ENCODE measurements at regions not wholly inside any gene's neighbourhood (a gene's known extent, or its start where the extent isn't known, plus 50 kb on each side); places are given as distances from the start of the nearest gene placed in this dataset.

DNA sequence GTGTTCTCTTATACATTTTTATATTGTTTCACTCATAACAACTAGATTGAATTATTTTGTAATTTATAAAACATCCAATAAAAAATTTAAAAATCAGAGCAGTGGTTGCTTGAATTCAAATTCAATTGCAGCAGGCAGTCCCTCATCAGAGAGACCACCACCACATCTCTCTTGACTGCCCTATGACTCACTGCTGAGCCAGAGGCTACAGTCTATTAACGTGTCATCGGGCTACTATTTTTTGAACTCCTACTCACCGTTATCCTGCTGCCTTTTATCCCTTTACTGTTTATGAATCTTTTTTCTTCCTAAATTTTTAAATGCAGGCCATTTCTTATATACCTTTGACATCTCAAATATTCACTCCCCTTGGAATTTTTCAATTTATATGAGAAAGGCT, 144.7 kb downstream of the BARHL2 start:
- TF ChIP-seq, protein P1, sequence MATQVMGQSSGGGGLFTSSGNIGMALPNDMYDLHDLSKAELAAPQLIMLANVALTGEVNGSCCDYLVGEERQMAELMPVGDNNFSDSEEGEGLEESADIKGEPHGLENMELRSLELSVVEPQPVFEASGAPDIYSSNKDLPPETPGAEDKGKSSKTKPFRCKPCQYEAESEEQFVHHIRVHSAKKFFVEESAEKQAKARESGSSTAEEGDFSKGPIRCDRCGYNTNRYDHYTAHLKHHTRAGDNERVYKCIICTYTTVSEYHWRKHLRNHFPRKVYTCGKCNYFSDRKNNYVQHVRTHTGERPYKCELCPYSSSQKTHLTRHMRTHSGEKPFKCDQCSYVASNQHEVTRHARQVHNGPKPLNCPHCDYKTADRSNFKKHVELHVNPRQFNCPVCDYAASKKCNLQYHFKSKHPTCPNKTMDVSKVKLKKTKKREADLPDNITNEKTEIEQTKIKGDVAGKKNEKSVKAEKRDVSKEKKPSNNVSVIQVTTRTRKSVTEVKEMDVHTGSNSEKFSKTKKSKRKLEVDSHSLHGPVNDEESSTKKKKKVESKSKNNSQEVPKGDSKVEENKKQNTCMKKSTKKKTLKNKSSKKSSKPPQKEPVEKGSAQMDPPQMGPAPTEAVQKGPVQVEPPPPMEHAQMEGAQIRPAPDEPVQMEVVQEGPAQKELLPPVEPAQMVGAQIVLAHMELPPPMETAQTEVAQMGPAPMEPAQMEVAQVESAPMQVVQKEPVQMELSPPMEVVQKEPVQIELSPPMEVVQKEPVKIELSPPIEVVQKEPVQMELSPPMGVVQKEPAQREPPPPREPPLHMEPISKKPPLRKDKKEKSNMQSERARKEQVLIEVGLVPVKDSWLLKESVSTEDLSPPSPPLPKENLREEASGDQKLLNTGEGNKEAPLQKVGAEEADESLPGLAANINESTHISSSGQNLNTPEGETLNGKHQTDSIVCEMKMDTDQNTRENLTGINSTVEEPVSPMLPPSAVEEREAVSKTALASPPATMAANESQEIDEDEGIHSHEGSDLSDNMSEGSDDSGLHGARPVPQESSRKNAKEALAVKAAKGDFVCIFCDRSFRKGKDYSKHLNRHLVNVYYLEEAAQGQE (IDR thresholded peaks at IDR 0.05; ENCODE audit: unreplicated experiment): no peak
- TF ChIP-seq POLR2AphosphoS5 (IDR thresholded peaks at IDR 0.05; ENCODE audit: low read depth) (no peak), JUNB (IDR thresholded peaks at IDR 0.05; ENCODE audit: unreplicated experiment) (no peak), ZNF331 (CRISPR knock-in tag; IDR thresholded peaks at IDR 0.05; ENCODE audit: low read depth) (no peak), ZNF114 (CRISPR knock-in tag; IDR thresholded peaks at IDR 0.05) (no peak), EZH2phosphoT487 (IDR thresholded peaks at IDR 0.05; ENCODE audit: unreplicated experiment) (no peak), STAT1 (IDR thresholded peaks at IDR 0.05; ENCODE audit: unreplicated experiment) (no peak), EZH2 (IDR thresholded peaks at IDR 0.05; ENCODE audit: low read depth, unreplicated experiment) (no peak), NANOG (IDR thresholded peaks at IDR 0.05; ENCODE audit: borderline replicate concordance) (no peak), CREB1 (CRISPR knock-in tag; IDR thresholded peaks at IDR 0.05; ENCODE audit: low read depth) (no peak)
- TF ChIP-seq, protein P2, sequence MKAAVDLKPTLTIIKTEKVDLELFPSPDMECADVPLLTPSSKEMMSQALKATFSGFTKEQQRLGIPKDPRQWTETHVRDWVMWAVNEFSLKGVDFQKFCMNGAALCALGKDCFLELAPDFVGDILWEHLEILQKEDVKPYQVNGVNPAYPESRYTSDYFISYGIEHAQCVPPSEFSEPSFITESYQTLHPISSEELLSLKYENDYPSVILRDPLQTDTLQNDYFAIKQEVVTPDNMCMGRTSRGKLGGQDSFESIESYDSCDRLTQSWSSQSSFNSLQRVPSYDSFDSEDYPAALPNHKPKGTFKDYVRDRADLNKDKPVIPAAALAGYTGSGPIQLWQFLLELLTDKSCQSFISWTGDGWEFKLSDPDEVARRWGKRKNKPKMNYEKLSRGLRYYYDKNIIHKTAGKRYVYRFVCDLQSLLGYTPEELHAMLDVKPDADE (IDR thresholded peaks at IDR 0.05): no peak
- TF ChIP-seq, protein P3, sequence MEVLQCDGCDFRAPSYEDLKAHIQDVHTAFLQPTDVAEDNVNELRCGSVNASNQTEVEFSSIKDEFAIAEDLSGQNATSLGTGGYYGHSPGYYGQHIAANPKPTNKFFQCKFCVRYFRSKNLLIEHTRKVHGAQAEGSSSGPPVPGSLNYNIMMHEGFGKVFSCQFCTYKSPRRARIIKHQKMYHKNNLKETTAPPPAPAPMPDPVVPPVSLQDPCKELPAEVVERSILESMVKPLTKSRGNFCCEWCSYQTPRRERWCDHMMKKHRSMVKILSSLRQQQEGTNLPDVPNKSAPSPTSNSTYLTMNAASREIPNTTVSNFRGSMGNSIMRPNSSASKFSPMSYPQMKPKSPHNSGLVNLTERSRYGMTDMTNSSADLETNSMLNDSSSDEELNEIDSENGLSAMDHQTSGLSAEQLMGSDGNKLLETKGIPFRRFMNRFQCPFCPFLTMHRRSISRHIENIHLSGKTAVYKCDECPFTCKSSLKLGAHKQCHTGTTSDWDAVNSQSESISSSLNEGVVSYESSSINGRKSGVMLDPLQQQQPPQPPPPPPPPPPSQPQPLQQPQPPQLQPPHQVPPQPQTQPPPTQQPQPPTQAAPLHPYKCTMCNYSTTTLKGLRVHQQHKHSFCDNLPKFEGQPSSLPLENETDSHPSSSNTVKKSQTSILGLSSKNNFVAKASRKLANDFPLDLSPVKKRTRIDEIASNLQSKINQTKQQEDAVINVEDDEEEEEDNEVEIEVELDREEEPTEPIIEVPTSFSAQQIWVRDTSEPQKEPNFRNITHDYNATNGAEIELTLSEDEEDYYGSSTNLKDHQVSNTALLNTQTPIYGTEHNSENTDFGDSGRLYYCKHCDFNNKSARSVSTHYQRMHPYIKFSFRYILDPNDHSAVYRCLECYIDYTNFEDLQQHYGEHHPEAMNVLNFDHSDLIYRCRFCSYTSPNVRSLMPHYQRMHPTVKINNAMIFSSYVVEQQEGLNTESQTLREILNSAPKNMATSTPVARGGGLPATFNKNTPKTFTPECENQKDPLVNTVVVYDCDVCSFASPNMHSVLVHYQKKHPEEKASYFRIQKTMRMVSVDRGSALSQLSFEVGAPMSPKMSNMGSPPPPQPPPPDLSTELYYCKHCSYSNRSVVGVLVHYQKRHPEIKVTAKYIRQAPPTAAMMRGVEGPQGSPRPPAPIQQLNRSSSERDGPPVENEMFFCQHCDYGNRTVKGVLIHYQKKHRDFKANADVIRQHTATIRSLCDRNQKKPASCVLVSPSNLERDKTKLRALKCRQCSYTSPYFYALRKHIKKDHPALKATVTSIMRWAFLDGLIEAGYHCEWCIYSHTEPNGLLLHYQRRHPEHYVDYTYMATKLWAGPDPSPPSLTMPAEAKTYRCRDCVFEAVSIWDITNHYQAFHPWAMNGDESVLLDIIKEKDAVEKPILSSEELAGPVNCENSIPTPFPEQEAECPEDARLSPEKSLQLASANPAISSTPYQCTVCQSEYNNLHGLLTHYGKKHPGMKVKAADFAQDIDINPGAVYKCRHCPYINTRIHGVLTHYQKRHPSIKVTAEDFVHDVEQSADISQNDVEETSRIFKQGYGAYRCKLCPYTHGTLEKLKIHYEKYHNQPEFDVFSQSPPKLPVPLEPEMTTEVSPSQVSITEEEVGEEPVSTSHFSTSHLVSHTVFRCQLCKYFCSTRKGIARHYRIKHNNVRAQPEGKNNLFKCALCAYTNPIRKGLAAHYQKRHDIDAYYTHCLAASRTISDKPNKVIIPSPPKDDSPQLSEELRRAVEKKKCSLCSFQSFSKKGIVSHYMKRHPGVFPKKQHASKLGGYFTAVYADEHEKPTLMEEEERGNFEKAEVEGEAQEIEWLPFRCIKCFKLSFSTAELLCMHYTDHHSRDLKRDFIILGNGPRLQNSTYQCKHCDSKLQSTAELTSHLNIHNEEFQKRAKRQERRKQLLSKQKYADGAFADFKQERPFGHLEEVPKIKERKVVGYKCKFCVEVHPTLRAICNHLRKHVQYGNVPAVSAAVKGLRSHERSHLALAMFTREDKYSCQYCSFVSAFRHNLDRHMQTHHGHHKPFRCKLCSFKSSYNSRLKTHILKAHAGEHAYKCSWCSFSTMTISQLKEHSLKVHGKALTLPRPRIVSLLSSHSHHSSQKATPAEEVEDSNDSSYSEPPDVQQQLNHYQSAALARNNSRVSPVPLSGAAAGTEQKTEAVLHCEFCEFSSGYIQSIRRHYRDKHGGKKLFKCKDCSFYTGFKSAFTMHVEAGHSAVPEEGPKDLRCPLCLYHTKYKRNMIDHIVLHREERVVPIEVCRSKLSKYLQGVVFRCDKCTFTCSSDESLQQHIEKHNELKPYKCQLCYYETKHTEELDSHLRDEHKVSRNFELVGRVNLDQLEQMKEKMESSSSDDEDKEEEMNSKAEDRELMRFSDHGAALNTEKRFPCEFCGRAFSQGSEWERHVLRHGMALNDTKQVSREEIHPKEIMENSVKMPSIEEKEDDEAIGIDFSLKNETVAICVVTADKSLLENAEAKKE (CRISPR knock-in tag; IDR thresholded peaks at IDR 0.05): no peak
- TF ChIP-seq, protein P4, sequence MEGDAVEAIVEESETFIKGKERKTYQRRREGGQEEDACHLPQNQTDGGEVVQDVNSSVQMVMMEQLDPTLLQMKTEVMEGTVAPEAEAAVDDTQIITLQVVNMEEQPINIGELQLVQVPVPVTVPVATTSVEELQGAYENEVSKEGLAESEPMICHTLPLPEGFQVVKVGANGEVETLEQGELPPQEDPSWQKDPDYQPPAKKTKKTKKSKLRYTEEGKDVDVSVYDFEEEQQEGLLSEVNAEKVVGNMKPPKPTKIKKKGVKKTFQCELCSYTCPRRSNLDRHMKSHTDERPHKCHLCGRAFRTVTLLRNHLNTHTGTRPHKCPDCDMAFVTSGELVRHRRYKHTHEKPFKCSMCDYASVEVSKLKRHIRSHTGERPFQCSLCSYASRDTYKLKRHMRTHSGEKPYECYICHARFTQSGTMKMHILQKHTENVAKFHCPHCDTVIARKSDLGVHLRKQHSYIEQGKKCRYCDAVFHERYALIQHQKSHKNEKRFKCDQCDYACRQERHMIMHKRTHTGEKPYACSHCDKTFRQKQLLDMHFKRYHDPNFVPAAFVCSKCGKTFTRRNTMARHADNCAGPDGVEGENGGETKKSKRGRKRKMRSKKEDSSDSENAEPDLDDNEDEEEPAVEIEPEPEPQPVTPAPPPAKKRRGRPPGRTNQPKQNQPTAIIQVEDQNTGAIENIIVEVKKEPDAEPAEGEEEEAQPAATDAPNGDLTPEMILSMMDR (conservative IDR thresholded peaks at IDR 0.05; ENCODE audit: low read depth in 2 of 2): no peak
- Histone ChIP-seq H3K27me3 (ENCODE audit: insufficient read depth) (no peaks in the 10 kb centered on the region), H4K20me1 (replicated peaks; ENCODE audit: insufficient read depth) (no peaks in the 10 kb centered on the region), H3K9me2 (ENCODE audit: insufficient read depth) (no peaks in the 10 kb centered on the region), H3K36me3 (ENCODE audit: insufficient read depth) (no peaks in the 10 kb centered on the region), H2AFZ (no peak overlapping the region), H3F3A (replicated peaks; ENCODE audit: low read depth) (no peaks in the 10 kb centered on the region), H3K4me1 (ENCODE audit: insufficient read depth) (no peaks in the 10 kb centered on the region), H3K4me2 (no peak overlapping the region), H3K79me2 (replicated peaks; ENCODE audit: insufficient read depth) (no peaks in the 10 kb centered on the region), H3K4me3 (no peak overlapping the region), H3K27ac (ENCODE audit: low read depth) (no peak overlapping the region)
- Mint-ChIP-seq H3K27ac (no peak overlapping the region), H3K27me3 (ENCODE audit: insufficient read depth, low read depth, poor library complexity) (no peaks in the 10 kb centered on the region), H3K4me1 (no peaks in the 10 kb centered on the region), H3K4me3 (no peak overlapping the region), H3K36me3 (ENCODE audit: low read depth) (no peaks in the 10 kb centered on the region), H3K9me3 (no peaks in the 10 kb centered on the region)
- DNase-seq (ENCODE audit: low spot score) (no peak), ATAC-seq (no peak)

Measured in GM23338 (cell line).